T-helper 17 cell (primary cell): ENCODE measurements at regions not wholly inside any gene's neighbourhood (a gene's known extent, or its start where the extent isn't known, plus 50 kb on each side); places are given as distances from the start of the nearest gene placed in this dataset.

Source experiments
- ATAC-seq: fragments of 150-1000 bp; cut with Tn5 transposase; 2 replicates; pipeline ENCODE4 v1.10.0; 2021; ENCODE audit warnings: mild to moderate bottlenecking, moderate library complexity
- DNase-seq, 3 donors: peaks; one replicate each; pipeline versions ENCODE4 v3.0.0 to v3.0.0-alpha.2; 2020 to 2021
- H3K9me3 ChIP-seq: one replicate; pipeline ENCODE4 v1.7.0; 2013; ENCODE audit warnings: low read length, mild to moderate bottlenecking; ENCODE audit not compliant: control insufficient read depth, poor library complexity, severe bottlenecking
- H3K27ac Mint-ChIP-seq: one replicate; pipeline ENCODE4 v1.8.0; 2022; ENCODE audit warnings: mild to moderate bottlenecking, moderate library complexity, mixed read lengths
- H3K27me3 Mint-ChIP-seq: one replicate; pipeline ENCODE4 v1.8.0; 2022; ENCODE audit warnings: mixed read lengths
- H3K36me3 Mint-ChIP-seq: one replicate; pipeline ENCODE4 v1.8.0; 2022; ENCODE audit warnings: low read depth, mixed read lengths
- H3K4me1 Mint-ChIP-seq: one replicate; pipeline ENCODE4 v1.8.0; 2022; ENCODE audit warnings: mild to moderate bottlenecking, mixed read lengths
- H3K4me3 Mint-ChIP-seq: one replicate; pipeline ENCODE4 v1.8.0; 2022; ENCODE audit warnings: mild to moderate bottlenecking, moderate library complexity, mixed read lengths

- Mint-ChIP-seq H3K4me1 (no peaks in the 10 kb centered on the region), H3K4me3 (no peak overlapping the region), H3K27me3 (peaks cover 24% of the 10 kb centered on the region), H3K27ac (no peak overlapping the region), H3K36me3 (no peaks in the 10 kb centered on the region)
- no peak for DNase-seq
- no peaks in the 10 kb centered on the region for H3K9me3 ChIP-seq
- ATAC-seq: no peak
Measured at GRCh38 chr2:172370821-172371455, 56.4 kb upstream of the ITGA6 start.

- no peak for ATAC-seq
- peaks cover 29% of the 10 kb centered on the region for H3K27me3 Mint-ChIP-seq
- H3K36me3 Mint-ChIP-seq: no peaks in the 10 kb centered on the region
- no peak overlapping the region for H3K27ac Mint-ChIP-seq
- no peak for DNase-seq
- H3K4me1 Mint-ChIP-seq: no peaks in the 10 kb centered on the region
- H3K9me3 ChIP-seq: no peaks in the 10 kb centered on the region
- no peak overlapping the region for H3K4me3 Mint-ChIP-seq
Measured at GRCh38 chr2:172372436-172372835, 55.0 kb upstream of the ITGA6 start.

- H3K4me3 Mint-ChIP-seq: no peak overlapping the region
- no peaks in the 10 kb centered on the region for H3K9me3 ChIP-seq
- no peaks in the 10 kb centered on the region for H3K36me3 Mint-ChIP-seq
Measured at GRCh38 chr2:172373076-172373475, 54.3 kb upstream of the ITGA6 start.

GRCh38 chr2:172373766-172374165 lies 53.6 kb upstream of the ITGA6 start:
- Mint-ChIP-seq H3K27me3 (peaks cover 29% of the 10 kb centered on the region), H3K36me3 (no peaks in the 10 kb centered on the region), H3K27ac (no peak overlapping the region), H3K4me1 (no peaks in the 10 kb centered on the region), H3K4me3 (no peak overlapping the region)
- ATAC-seq: no peak
- no peaks in the 10 kb centered on the region for H3K9me3 ChIP-seq
- DNase-seq: no peak

More at GRCh38 chr2:172373076-172373475, 54.3 kb upstream of the ITGA6 start:
- no peak for ATAC-seq
- peaks cover 29% of the 10 kb centered on the region for H3K27me3 Mint-ChIP-seq
- no peak overlapping the region for H3K27ac Mint-ChIP-seq
- H3K4me1 Mint-ChIP-seq: no peaks in the 10 kb centered on the region
- DNase-seq: no peak

GRCh38 chr2:172374318-172375240 lies 52.8 kb upstream of the ITGA6 start:
- H3K9me3 ChIP-seq: no peaks in the 10 kb centered on the region
- H3K36me3 Mint-ChIP-seq: no peaks in the 10 kb centered on the region
- no peaks in the 10 kb centered on the region for H3K4me1 Mint-ChIP-seq
- peaks cover 29% of the 10 kb centered on the region for H3K27me3 Mint-ChIP-seq
- no peak overlapping the region for H3K4me3 Mint-ChIP-seq
- no peak overlapping the region for H3K27ac Mint-ChIP-seq
- ATAC-seq (no peak), DNase-seq (no peak)

- no peaks in the 10 kb centered on the region for H3K9me3 ChIP-seq
- no peak for ATAC-seq
- no peak for DNase-seq
- H3K4me1 Mint-ChIP-seq: no peaks in the 10 kb centered on the region
- H3K36me3 Mint-ChIP-seq: no peaks in the 10 kb centered on the region
- H3K27me3 Mint-ChIP-seq: peaks cover 29% of the 10 kb centered on the region
- H3K4me3 Mint-ChIP-seq: no peak overlapping the region
- no peak overlapping the region for H3K27ac Mint-ChIP-seq
Measured at GRCh38 chr2:172375251-172375650, 52.1 kb upstream of the ITGA6 start.

DNA sequence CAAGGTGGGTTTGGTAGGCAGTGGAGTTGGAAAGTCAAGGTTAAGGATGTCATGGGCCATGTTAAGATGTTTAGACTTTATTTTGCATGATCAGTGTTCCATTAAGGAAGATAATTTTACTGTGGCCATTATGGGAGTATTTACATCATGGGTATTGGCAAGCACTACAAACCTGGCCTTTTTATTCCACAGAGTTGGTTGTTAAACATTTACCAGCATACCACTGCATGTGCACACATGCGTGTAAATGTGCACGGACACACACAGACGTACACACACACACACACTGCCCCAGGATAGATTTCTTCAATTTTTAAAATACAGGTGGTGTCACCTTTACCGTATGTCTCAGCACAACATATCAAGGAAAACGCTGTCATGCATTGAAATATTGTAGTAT lies 51.4 kb upstream of the ITGA6 start:
- no peak for DNase-seq
- no peak for ATAC-seq
- H3K27ac Mint-ChIP-seq: no peak overlapping the region
- H3K27me3 Mint-ChIP-seq: peaks cover 34% of the 10 kb centered on the region
- H3K4me1 Mint-ChIP-seq: no peaks in the 10 kb centered on the region
- H3K4me3 Mint-ChIP-seq: no peak overlapping the region
- no peaks in the 10 kb centered on the region for H3K9me3 ChIP-seq
- H3K36me3 Mint-ChIP-seq: peaks cover 2% of the 10 kb centered on the region

DNA sequence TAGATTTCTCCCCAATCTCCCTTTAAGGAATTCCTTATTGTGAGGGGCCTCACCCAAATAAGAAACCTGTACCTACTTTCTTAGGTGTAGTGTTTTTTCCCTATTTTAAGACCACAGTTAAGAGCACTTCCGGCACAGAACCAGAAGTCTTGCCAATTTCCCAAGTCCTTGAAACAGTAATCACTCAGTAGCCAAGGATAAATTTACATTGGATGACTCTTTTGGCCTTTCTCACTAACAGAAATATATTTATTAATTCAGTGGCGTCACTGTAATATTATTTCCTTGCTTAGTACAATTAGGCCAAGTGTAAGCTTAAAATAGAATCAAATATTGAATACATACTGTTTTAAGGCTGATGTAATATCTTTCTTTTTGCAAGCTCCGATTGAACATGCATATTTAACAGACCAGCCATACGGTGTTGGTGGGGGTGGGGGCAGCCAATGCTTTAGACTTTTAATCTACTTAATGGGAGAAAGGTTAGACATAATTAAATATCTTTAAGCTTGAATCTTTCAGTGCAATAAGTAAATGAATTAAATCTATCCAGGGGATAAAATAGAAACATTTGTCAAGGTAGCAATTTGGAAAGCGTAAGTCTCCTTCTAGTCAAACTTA lies 50.8 kb upstream of the ITGA6 start:
- DNase-seq: no peak
- Mint-ChIP-seq H3K27me3 (peaks cover 34% of the 10 kb centered on the region), H3K36me3 (peaks cover 4% of the 10 kb centered on the region), H3K4me3 (no peak overlapping the region), H3K27ac (no peak overlapping the region), H3K4me1 (peaks cover 2% of the 10 kb centered on the region)
- H3K9me3 ChIP-seq: no peaks in the 10 kb centered on the region
- no peak for ATAC-seq

DNA sequence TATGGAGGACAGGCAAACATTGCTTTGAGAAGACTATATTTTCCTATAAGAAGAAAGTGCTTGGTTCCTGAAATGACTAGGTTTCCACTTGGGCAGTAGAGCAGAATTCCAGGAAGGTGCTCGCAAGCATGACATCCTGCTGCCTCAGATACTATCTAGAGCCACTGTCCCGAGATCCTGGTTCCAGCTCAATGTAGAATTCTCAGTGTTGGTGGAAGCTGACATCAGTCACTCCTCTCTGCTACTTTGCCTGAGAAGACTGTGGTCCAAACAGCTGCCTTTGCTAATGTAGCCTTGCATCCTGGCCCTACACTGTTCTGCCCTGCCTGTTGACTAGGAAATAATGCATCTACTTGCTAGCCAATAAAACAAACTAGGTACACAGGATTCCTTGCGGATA lies 50.0 kb upstream of the ITGA6 start:
- Mint-ChIP-seq H3K27me3 (peaks cover 34% of the 10 kb centered on the region), H3K4me1 (peaks cover 2% of the 10 kb centered on the region), H3K27ac (no peak overlapping the region), H3K36me3 (peaks cover 4% of the 10 kb centered on the region), H3K4me3 (no peak overlapping the region)
- no peaks in the 10 kb centered on the region for H3K9me3 ChIP-seq
- ATAC-seq (no peak), DNase-seq (no peak)
